IMR-90 (cell line): ENCODE measurements at regions not wholly inside any gene's neighbourhood (a gene's known extent, or its start where the extent isn't known, plus 50 kb on each side); places are given as distances from the start of the nearest gene placed in this dataset.

Experiments
- ATAC-seq: fragments of 200-7000 bp; cut with Tn5 transposase; 2 replicates; pipeline ENCODE4 v1.9.1; 2020; ENCODE audit warnings: low read depth, mild to moderate bottlenecking, moderate library complexity
- BruUV-seq: library from RNA; stranded (reverse); fragments of 400-500 nt; replicated peaks from 2 replicates; lab custom pipeline; 2021; lab: Mats Ljungman, UMichigan
- CTCF ChIA-PET: fragments of 300-600 bp; formaldehyde crosslinking; extraction: SDS; loops from one replicate; lab custom pipeline; 2021; ENCODE audit warnings: antibody characterized with exemption; lab: Yijun Ruan, JAX
- POLR2A ChIA-PET: fragments of 300-600 bp; sonication (Branson Sonifier 250); formaldehyde crosslinking; loops from one replicate; lab custom pipeline; 2022; ENCODE audit warnings: antibody characterized with exemption; ENCODE audit not compliant: unreplicated experiment; lab: Charles Lee
- DNase-seq: peaks from one replicate; pipeline ENCODE4 v3.0.0; 2013
- H2AFZ ChIP-seq: replicated peaks from 2 replicates; pipeline ENCODE3; 2013; ENCODE audit warnings: low read length, mild to moderate bottlenecking; ENCODE audit not compliant: poor library complexity
- H2AK5ac ChIP-seq: 2 replicates; pipeline ENCODE4 v1.6.1; 2013; ENCODE audit warnings: low read depth, low read length, inconsistent platforms
- H2AK9ac ChIP-seq: replicated peaks from 2 replicates; pipeline ENCODE3; 2013; ENCODE audit warnings: mild to moderate bottlenecking, low read depth, low read length, moderate library complexity; ENCODE audit not compliant: poor library complexity
- H2BK120ac ChIP-seq: 2 replicates; pipeline ENCODE4 v1.6.1; 2013; ENCODE audit warnings: low read depth, low read length, inconsistent platforms
- H2BK15ac ChIP-seq: 3 replicates; pipeline ENCODE4 v1.6.1; 2013; ENCODE audit warnings: low read depth, low read length, inconsistent platforms
- H2BK20ac ChIP-seq: 2 replicates; pipeline ENCODE4 v1.6.1; 2013; ENCODE audit warnings: low read depth, mild to moderate bottlenecking, inconsistent platforms, low read length, moderate library complexity
- H2BK5ac ChIP-seq: 2 replicates; pipeline ENCODE4 v1.6.1; 2013; ENCODE audit warnings: mild to moderate bottlenecking, low read depth, low read length, inconsistent platforms; ENCODE audit not compliant: poor library complexity, severe bottlenecking
- H3K14ac ChIP-seq: replicated peaks from 2 replicates; pipeline ENCODE4 v1.6.1; 2013; ENCODE audit warnings: low read depth, low read length, inconsistent platforms
- H3K18ac ChIP-seq: 2 replicates; pipeline ENCODE4 v1.6.1; 2013; ENCODE audit warnings: low read depth, low read length, control low read depth
- H3K23ac ChIP-seq: 2 replicates; pipeline ENCODE4 v1.6.1; 2013; ENCODE audit warnings: low read depth, low read length, inconsistent platforms
- H3K27ac ChIP-seq: 2 replicates; pipeline ENCODE4 v1.5.1; 2013; ENCODE audit warnings: mild to moderate bottlenecking, control low read depth, low read length; ENCODE audit not compliant: insufficient read depth
- H3K27me3 ChIP-seq: 2 replicates; pipeline ENCODE4 v1.6.1; 2013; ENCODE audit warnings: low read length; ENCODE audit not compliant: control insufficient read depth, insufficient read depth
- H3K36me3 ChIP-seq: 2 replicates; pipeline ENCODE4 v1.6.1; 2013; ENCODE audit warnings: low read length, mixed read lengths; ENCODE audit not compliant: control insufficient read depth, insufficient read depth
- H3K4ac ChIP-seq: 2 replicates; pipeline ENCODE4 v1.6.1; 2013; ENCODE audit warnings: low read depth, low read length, inconsistent platforms
- H3K4me1 ChIP-seq: 2 replicates; pipeline ENCODE4 v1.6.1; 2013; ENCODE audit warnings: low read length, mixed read lengths; ENCODE audit not compliant: control insufficient read depth, insufficient read depth
- H3K4me2 ChIP-seq: 2 replicates; pipeline ENCODE4 v1.6.1; 2013; ENCODE audit warnings: low read depth, mild to moderate bottlenecking, control low read depth, low read length, moderate library complexity
- H3K4me3 ChIP-seq: 2 replicates; pipeline ENCODE4 v1.5.1; 2013; ENCODE audit warnings: low read depth, mild to moderate bottlenecking, control low read depth, low read length, moderate library complexity; ENCODE audit not compliant: insufficient read depth
- H3K56ac ChIP-seq: 2 replicates; pipeline ENCODE4 v1.6.1; 2013; ENCODE audit warnings: low read length, inconsistent platforms; ENCODE audit not compliant: insufficient read depth; ENCODE audit errors: extremely low read depth
- H3K79me1 ChIP-seq, 2 experiments: 2 replicates each; pipeline ENCODE4 v1.6.1; 2013; ENCODE audit warnings: low read length in 2 of 2, inconsistent platforms in 1 of 2, low read depth in 1 of 2
- H3K9ac ChIP-seq: 2 replicates; pipeline ENCODE4 v1.6.1; 2013; ENCODE audit warnings: low read depth, low read length, control low read depth
- H3K9me1 ChIP-seq: 2 replicates; pipeline ENCODE4 v1.6.1; 2013; ENCODE audit warnings: low read length, inconsistent platforms; ENCODE audit not compliant: insufficient read depth
- H3K9me3 ChIP-seq: 2 replicates; pipeline ENCODE4 v1.6.1; 2013; ENCODE audit warnings: low read length; ENCODE audit not compliant: control insufficient read depth, insufficient read depth
- H4K20me1 ChIP-seq: 2 replicates; pipeline ENCODE4 v1.6.1; 2013; ENCODE audit warnings: low read length, inconsistent platforms; ENCODE audit not compliant: insufficient read depth
- H4K5ac ChIP-seq: 2 replicates; pipeline ENCODE4 v1.6.1; 2013; ENCODE audit warnings: mild to moderate bottlenecking, low read depth, low read length, control low read depth
- H4K8ac ChIP-seq, 2 experiments: 2 replicates each; pipeline ENCODE4 v1.6.1; 2013; ENCODE audit warnings: low read depth in 2 of 2, low read length in 2 of 2, control low read depth in 1 of 2, inconsistent platforms in 1 of 2
- H4K91ac ChIP-seq: 2 replicates; pipeline ENCODE4 v1.6.1; 2013; ENCODE audit warnings: low read depth, low read length, inconsistent platforms; ENCODE audit not compliant: insufficient read depth
- BHLHE40 ChIP-seq: fragments of 150-350 bp; IDR thresholded peaks from 2 replicates; pipeline ENCODE4 v1.6.1; 2016; ENCODE audit warnings: mild to moderate bottlenecking, low read depth, low read length
- CEBPB ChIP-seq: IDR thresholded peaks from 2 replicates; pipeline ENCODE4 v1.6.1; 2012; ENCODE audit warnings: low read depth, low read length, improper control_type of control experiment
- CHD1 ChIP-seq: IDR thresholded peaks from 2 replicates; pipeline ENCODE4 v1.6.1; 2012; ENCODE audit warnings: low read depth, low read length, improper control_type of control experiment
- ELK1 ChIP-seq: fragments of 150-350 bp; IDR thresholded peaks from 2 replicates; pipeline ENCODE4 v1.6.1; 2016; ENCODE audit warnings: low read depth, mild to moderate bottlenecking, low read length, moderate library complexity, borderline replicate concordance
- FOS ChIP-seq: fragments of 150-350 bp; IDR thresholded peaks from 2 replicates; pipeline ENCODE4 v1.6.1; 2016; ENCODE audit warnings: low read depth, low read length
- MAFK ChIP-seq: IDR thresholded peaks from 2 replicates; pipeline ENCODE4 v1.6.1; 2012; ENCODE audit warnings: low read depth, low read length, improper control_type of control experiment
- MAZ ChIP-seq: IDR thresholded peaks from 2 replicates; pipeline ENCODE4 v1.6.1; 2012; ENCODE audit warnings: low read depth, mild to moderate bottlenecking, low read length, improper control_type of control experiment, moderate library complexity, borderline replicate concordance
- MXI1 ChIP-seq: IDR thresholded peaks from 2 replicates; pipeline ENCODE4 v1.6.1; 2012; ENCODE audit warnings: low read depth, mild to moderate bottlenecking, low read length, moderate library complexity, borderline replicate concordance
- NFE2L2 ChIP-seq: fragments of 150-350 bp; IDR thresholded peaks from 2 replicates; pipeline ENCODE4 v1.6.1; 2016; ENCODE audit warnings: low read depth, mild to moderate bottlenecking, low read length
- POLR2A ChIP-seq: IDR thresholded peaks from 2 replicates; pipeline ENCODE4 v1.6.1; 2012; ENCODE audit warnings: mild to moderate bottlenecking, low read depth, low read length
- RAD21 ChIP-seq: IDR thresholded peaks from 2 replicates; pipeline ENCODE4 v1.6.1; 2012; ENCODE audit warnings: low read length, improper control_type of control experiment
- RCOR1 ChIP-seq: IDR thresholded peaks from 2 replicates; pipeline ENCODE4 v1.6.1; 2012; ENCODE audit warnings: mild to moderate bottlenecking, low read length, improper control_type of control experiment; ENCODE audit not compliant: insufficient replicate concordance
- RFX5 ChIP-seq: IDR thresholded peaks from 2 replicates; pipeline ENCODE4 v1.8.0; 2012; ENCODE audit warnings: low read depth, mild to moderate bottlenecking, low read length, moderate library complexity
- SMC3 ChIP-seq: fragments of 150-350 bp; IDR thresholded peaks from 2 replicates; pipeline ENCODE4 v1.6.1; 2016; ENCODE audit warnings: low read depth, mild to moderate bottlenecking, antibody characterized with exemption, low read length, moderate library complexity
- USF2 ChIP-seq: fragments of 150-350 bp; IDR thresholded peaks from 2 replicates; pipeline ENCODE4 v1.6.1; 2017; ENCODE audit warnings: mild to moderate bottlenecking, antibody characterized with exemption, low read length, low read depth
- dilution Hi-C: fragments of 300-500 bp; cut with HindIII; formaldehyde crosslinking; loops from one replicate; pipeline ENCODE4 v1.14.3; 2018; ENCODE audit warnings: low sequenced_read_pairs; ENCODE audit not compliant: unreplicated experiment
- in situ Hi-C: fragments of 300-500 bp; cut with MboI; formaldehyde crosslinking; loops from 3 replicates; pipeline ENCODE4 v1.14.3; 2019; ENCODE audit warnings: low sequenced_read_pairs, inconsistent platforms, mixed read lengths
- intact Hi-C: fragments of 100-400 bp; cut with micrococcal nuclease; formaldehyde crosslinking; loops from 2 replicates; pipeline ENCODE4 v1.10.0; 2022

GRCh38 chr7:96501318-96501717 is 179.4 kb upstream of the SLC25A13 start:
- Histone ChIP-seq H2AK5ac (no peak overlapping the region), H3K4me2 (no peak overlapping the region), H3K4ac (no peak overlapping the region), H2AK9ac (no peak overlapping the region), H3K27me3 (no peaks in the 10 kb centered on the region), H2BK20ac (no peak overlapping the region), H2BK5ac (no peak overlapping the region), H2AFZ (no peak overlapping the region), H4K20me1 (no peaks in the 10 kb centered on the region), H3K36me3 (no peaks in the 10 kb centered on the region), H2BK120ac (no peak overlapping the region), H3K56ac (no peak overlapping the region), H4K8ac (no peak overlapping the region), H3K4me3 (no peak overlapping the region), H4K91ac (no peak overlapping the region), H3K14ac (no peak overlapping the region), H3K79me1 (no peaks in the 10 kb centered on the region), H3K9me3 (no peaks in the 10 kb centered on the region), H3K9me1 (no peaks in the 10 kb centered on the region), H3K4me1 (no peaks in the 10 kb centered on the region), H4K5ac (no peak overlapping the region), H3K27ac (no peak overlapping the region), H3K9ac (no peak overlapping the region), H3K23ac (no peak overlapping the region), H2BK15ac (no peak overlapping the region), H3K18ac (no peak overlapping the region)
- intact Hi-C loops: no loop called here
- dilution Hi-C loops: no loop called here
- no TSS peak for BruUV-seq
- no peak for TF ChIP-seq POLR2A
- TF ChIP-seq MAFK: no peak
- no peak for TF ChIP-seq RAD21
- TF ChIP-seq RFX5: no peak
- no peak for TF ChIP-seq SMC3
- TF ChIP-seq ELK1: no peak
- TF ChIP-seq USF2: no peak
- TF ChIP-seq MAZ: no peak
- TF ChIP-seq MXI1: no peak
- TF ChIP-seq NFE2L2: no peak
- TF ChIP-seq RCOR1: no peak
- TF ChIP-seq FOS: no peak
- no peak for TF ChIP-seq BHLHE40
- TF ChIP-seq CHD1: no peak
- TF ChIP-seq CEBPB: no peak
- DNase-seq (no peak), ATAC-seq (no peak)
- CTCF ChIA-PET: no interaction called here
- POLR2A ChIA-PET: no interaction called here
- in situ Hi-C loops: no loop called here
